Transverse colon (tissue), 3 donors: ENCODE measurements at regions not wholly inside any gene's neighbourhood (a gene's known extent, or its start where the extent isn't known, plus 50 kb on each side); places are given as distances from the start of the nearest gene placed in this dataset.

ENCODE experiments used
- POLR2A ChIP-seq: fragments of 450-650 bp; IDR thresholded peaks from one replicate; pipeline ENCODE4 v1.6.1; 2016; ENCODE audit warnings: antibody characterized with exemption, mild to moderate bottlenecking, moderate library complexity
- TF ChIP-seq, protein P1 (sequence below), 5 experiments: fragments of 200-600 bp in 3 of 5; fragments of 450-650 bp in 2 of 5; sonication (generic) in 3 of 5; IDR thresholded peaks; 1 replicate in 2 of 5; 2 replicates in 3 of 5; pipeline ENCODE4 v1.5.1; 2016 to 2017; ENCODE audit warnings: antibody characterized with exemption in 5 of 5, inconsistent platforms in 3 of 5, mild to moderate bottlenecking in 2 of 5, moderate library complexity in 1 of 5

DNA sequence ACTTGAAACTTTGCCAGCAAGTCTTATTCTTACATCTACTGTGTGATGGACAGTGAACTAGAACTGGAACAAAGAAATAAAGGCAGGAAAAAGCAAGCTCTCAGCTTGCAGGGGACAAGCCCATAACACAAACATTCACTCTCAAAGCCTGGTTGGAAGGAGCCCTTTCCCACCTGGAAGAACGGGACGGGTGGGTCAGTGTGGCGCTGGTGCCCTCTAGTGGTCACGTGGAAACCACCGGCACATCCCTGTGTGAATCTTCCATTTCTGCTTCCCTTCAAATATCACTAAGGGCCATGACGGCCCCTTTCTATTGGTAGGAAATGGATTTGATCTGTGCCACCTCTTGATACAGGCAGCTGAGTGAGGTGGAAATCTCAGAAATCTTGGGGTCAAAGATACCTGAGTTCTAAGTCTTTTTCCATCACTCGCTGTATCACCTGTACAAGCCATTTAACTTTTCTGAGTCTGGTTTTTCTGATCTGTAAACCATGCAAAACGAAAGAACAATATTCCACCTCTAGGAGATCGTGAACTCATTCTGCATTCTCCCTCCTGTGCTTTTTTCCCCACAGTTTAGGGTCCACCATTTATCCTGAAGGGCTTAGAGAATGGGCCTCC is 211.6 kb downstream of the MSX2 start:
- TF ChIP-seq POLR2A, result no peak
- TF ChIP-seq, protein P1, sequence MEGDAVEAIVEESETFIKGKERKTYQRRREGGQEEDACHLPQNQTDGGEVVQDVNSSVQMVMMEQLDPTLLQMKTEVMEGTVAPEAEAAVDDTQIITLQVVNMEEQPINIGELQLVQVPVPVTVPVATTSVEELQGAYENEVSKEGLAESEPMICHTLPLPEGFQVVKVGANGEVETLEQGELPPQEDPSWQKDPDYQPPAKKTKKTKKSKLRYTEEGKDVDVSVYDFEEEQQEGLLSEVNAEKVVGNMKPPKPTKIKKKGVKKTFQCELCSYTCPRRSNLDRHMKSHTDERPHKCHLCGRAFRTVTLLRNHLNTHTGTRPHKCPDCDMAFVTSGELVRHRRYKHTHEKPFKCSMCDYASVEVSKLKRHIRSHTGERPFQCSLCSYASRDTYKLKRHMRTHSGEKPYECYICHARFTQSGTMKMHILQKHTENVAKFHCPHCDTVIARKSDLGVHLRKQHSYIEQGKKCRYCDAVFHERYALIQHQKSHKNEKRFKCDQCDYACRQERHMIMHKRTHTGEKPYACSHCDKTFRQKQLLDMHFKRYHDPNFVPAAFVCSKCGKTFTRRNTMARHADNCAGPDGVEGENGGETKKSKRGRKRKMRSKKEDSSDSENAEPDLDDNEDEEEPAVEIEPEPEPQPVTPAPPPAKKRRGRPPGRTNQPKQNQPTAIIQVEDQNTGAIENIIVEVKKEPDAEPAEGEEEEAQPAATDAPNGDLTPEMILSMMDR (IDR thresholded peaks at IDR 0.05), result peak; percentile 63 to 86 (median 83)
